Keratinocyte (primary cell): ENCODE measurements at regions not wholly inside any gene's neighbourhood (a gene's known extent, or its start where the extent isn't known, plus 50 kb on each side); places are given as distances from the start of the nearest gene placed in this dataset.

Source experiments
- DNase-seq: peaks from one replicate; pipeline ENCODE4 v3.0.0-alpha.2; 2011; ENCODE audit warnings: low read depth, missing footprints, low spot score
- FAIRE-seq: peaks from 2 replicates; lab custom pipeline; 2011; peaks lifted over from hg19 to GRCh38; lab: Jason Lieb, UNC
- H2AFZ ChIP-seq: 2 replicates; pipeline ENCODE4 v1.6.0; 2012; ENCODE audit warnings: low read length, control low read depth, inconsistent platforms; ENCODE audit not compliant: control insufficient read depth
- H3K27ac ChIP-seq: 2 replicates; pipeline ENCODE4 v1.5.1; 2011; ENCODE audit warnings: low read length; ENCODE audit not compliant: control insufficient read depth, insufficient read depth
- H3K27me3 ChIP-seq: 3 replicates; pipeline ENCODE4 v1.6.0; 2011; ENCODE audit warnings: low read length; ENCODE audit not compliant: control insufficient read depth, insufficient read depth; ENCODE audit errors: extremely low read depth
- H3K36me3 ChIP-seq, 2 experiments: 2 replicates in 1 of 2; 3 replicates in 1 of 2; pipeline ENCODE4 v1.5.1; 2011; ENCODE audit warnings: low read length in 2 of 2, mild to moderate bottlenecking in 1 of 2; ENCODE audit not compliant: control insufficient read depth in 2 of 2, insufficient read depth in 2 of 2; ENCODE audit errors: extremely low read depth in 1 of 2
- H3K4me1 ChIP-seq: 3 replicates; pipeline ENCODE4 v1.5.1; 2011; ENCODE audit warnings: low read length; ENCODE audit not compliant: control insufficient read depth, insufficient read depth; ENCODE audit errors: extremely low read depth
- H3K4me2 ChIP-seq: 3 replicates; pipeline ENCODE4 v1.6.0; 2011; ENCODE audit warnings: low read depth, low read length; ENCODE audit not compliant: control insufficient read depth, insufficient read depth; ENCODE audit errors: extremely low read depth
- H3K4me3 ChIP-seq, 3 experiments: fragments of 200-600 bp in 1 of 3; sonication (generic) in 1 of 3; 2 replicates in 2 of 3; 3 replicates in 1 of 3; pipeline ENCODE4 v1.5.1; 2011 to 2016; ENCODE audit warnings: low read length in 3 of 3, mild to moderate bottlenecking in 3 of 3, control low read depth in 2 of 3, inconsistent platforms in 1 of 3, low read depth in 1 of 3, mixed read lengths in 1 of 3, mixed run types in 1 of 3, moderate library complexity in 1 of 3; ENCODE audit not compliant: control insufficient read depth in 2 of 3, insufficient read depth in 2 of 3; ENCODE audit errors: extremely low read depth in 1 of 3
- H3K79me2 ChIP-seq: 2 replicates; pipeline ENCODE4 v1.6.0; 2012; ENCODE audit warnings: low read length; ENCODE audit not compliant: control insufficient read depth, insufficient read depth
- H3K9ac ChIP-seq: 3 replicates; pipeline ENCODE4 v1.6.0; 2011; ENCODE audit warnings: low read length; ENCODE audit not compliant: control insufficient read depth, insufficient read depth; ENCODE audit errors: extremely low read depth
- H3K9me1 ChIP-seq: 3 replicates; pipeline ENCODE4 v1.6.0; 2011; ENCODE audit warnings: low read length; ENCODE audit not compliant: control insufficient read depth, insufficient read depth; ENCODE audit errors: extremely low read depth
- H3K9me3 ChIP-seq: 2 replicates; pipeline ENCODE4 v1.5.1; 2012; ENCODE audit warnings: low read depth, low read length; ENCODE audit not compliant: control insufficient read depth
- H4K20me1 ChIP-seq: 3 replicates; pipeline ENCODE4 v1.6.0; 2011; ENCODE audit warnings: low read length; ENCODE audit not compliant: control insufficient read depth, insufficient read depth; ENCODE audit errors: extremely low read depth
- CTCF ChIP-seq, 3 experiments: IDR thresholded peaks in 1 of 3; conservative IDR thresholded peaks in 1 of 3; optimal IDR thresholded peaks in 1 of 3; 2 replicates in 2 of 3; 3 replicates in 1 of 3; pipeline versions ENCODE3 to v1.5.1; 2011; ENCODE audit warnings: low read length in 3 of 3, mild to moderate bottlenecking in 3 of 3, moderate library complexity in 2 of 3, control low read depth in 1 of 3, inconsistent platforms in 1 of 3; ENCODE audit not compliant: insufficient read depth in 2 of 3; ENCODE audit errors: extremely low read depth in 1 of 3
- EZH2 ChIP-seq: IDR thresholded peaks from one replicate; pipeline ENCODE4 v1.6.1; 2012; ENCODE audit warnings: inconsistent platforms, mild to moderate bottlenecking, low read length, moderate library complexity
- dilution Hi-C: fragments of 300-500 bp; cut with MboI; formaldehyde crosslinking; loops from one replicate; pipeline ENCODE4 v1.7.0; 2020; ENCODE audit warnings: low sequenced_read_pairs; ENCODE audit not compliant: extremely low pct_ligation_motif_present

- no peaks in the 10 kb centered on the region for H4K20me1 ChIP-seq
- FAIRE-seq (no peak), DNase-seq (no peak)
- H3K9me1 ChIP-seq = no peaks in the 10 kb centered on the region
- no peaks in the 10 kb centered on the region for H3K79me2 ChIP-seq
- no peak overlapping the region for H3K27ac ChIP-seq
- H3K4me2 ChIP-seq = no peak overlapping the region
- no peaks in the 10 kb centered on the region for H3K36me3 ChIP-seq
- H3K4me3 ChIP-seq = no peak overlapping the region
- H3K9me3 ChIP-seq = no peaks in the 10 kb centered on the region
- H2AFZ ChIP-seq = no peak overlapping the region
- no peaks in the 10 kb centered on the region for H3K4me1 ChIP-seq
- no peak for TF ChIP-seq CTCF (optimal IDR thresholded peaks at IDR 0.05 in 1 of 3, IDR thresholded peaks at IDR 0.05 in 1 of 3, conservative IDR thresholded peaks at IDR 0.05 in 1 of 3; ENCODE audit: extremely low read depth in 1 of 3, insufficient read depth in 2 of 3, low read length in 3 of 3)
- TF ChIP-seq EZH2 = no peak
- no peak overlapping the region for H3K9ac ChIP-seq
- dilution Hi-C loops = no loop called here
- H3K27me3 ChIP-seq = no peaks in the 10 kb centered on the region
These were observed 168.6 kb upstream of the GGTLC1 start for GRCh38 chr20:24157213-24157612.

- TF ChIP-seq EZH2 (no peak), CTCF (optimal IDR thresholded peaks at IDR 0.05 in 1 of 3, IDR thresholded peaks at IDR 0.05 in 1 of 3, conservative IDR thresholded peaks at IDR 0.05 in 1 of 3; ENCODE audit: extremely low read depth in 1 of 3, insufficient read depth in 2 of 3, low read length in 3 of 3) (no peak)
- Histone ChIP-seq H3K4me3 (no peak overlapping the region), H3K79me2 (no peaks in the 10 kb centered on the region), H3K9me3 (no peaks in the 10 kb centered on the region), H3K4me1 (peaks cover 6% of the 10 kb centered on the region), H3K36me3 (no peaks in the 10 kb centered on the region), H3K9me1 (no peaks in the 10 kb centered on the region), H4K20me1 (no peaks in the 10 kb centered on the region), H3K27ac (no peak overlapping the region), H3K27me3 (no peaks in the 10 kb centered on the region), H2AFZ (no peak overlapping the region), H3K4me2 (no peak overlapping the region), H3K9ac (no peak overlapping the region)
- dilution Hi-C loops = no loop called here
- DNase-seq (no peak), FAIRE-seq (no peak)
These were observed 164.8 kb upstream of the GGTLC1 start for GRCh38 chr20:24153101-24154040.
